ENCODE measurements at regions not wholly inside any gene's neighbourhood (a gene's known extent, or its start where the extent isn't known, plus 50 kb on each side); places are given as distances from the start of the nearest gene placed in this dataset.

- Mint-ChIP-seq H3K9me3 (ENCODE audit: insufficient read depth) (peaks cover 1% of the 10 kb centered on the region), H3K4me3 (no peak overlapping the region), H3K4me1 (no peaks in the 10 kb centered on the region), H3K27me3 (no peaks in the 10 kb centered on the region), H3K27ac (no peak overlapping the region)
- H3K27me3 ChIP-seq (replicated peaks in 1 of 4; ENCODE audit: control extremely low read depth in 1 of 4, control insufficient read depth in 3 of 4, insufficient read depth in 4 of 4, low read length in 3 of 4) = no peaks in the 10 kb centered on the region
- no peak overlapping the region for H3K27ac ChIP-seq (ENCODE audit: low read length in 2 of 2)
- POLR2A ChIA-PET = no interaction called here
- TF ChIP-seq EZH2 (IDR thresholded peaks at IDR 0.05; ENCODE audit: borderline replicate concordance, insufficient read depth, low read depth, low read length, poor library complexity, severe bottlenecking) (no peak), CTCF (IDR thresholded peaks at IDR 0.05) (no peak)
- no peaks in the 10 kb centered on the region for H3K36me3 ChIP-seq (replicated peaks in 1 of 2; ENCODE audit: control extremely low read depth in 1 of 2, control insufficient read depth in 1 of 2, extremely low read depth in 1 of 2, insufficient read depth in 2 of 2, low read length in 1 of 2)
- WGBS (ENCODE audit: insufficient coverage) = no CpG with 5 or more reads among the region's 2 CpGs
- no peaks in the 10 kb centered on the region for H3K9me3 ChIP-seq (ENCODE audit: control extremely low read depth in 1 of 3, control insufficient read depth in 2 of 3, insufficient read depth in 1 of 3, low read length in 2 of 3)
- no peak for DNase-seq
- ATAC-seq (ENCODE audit: low read depth) = no peak
- H3K9ac ChIP-seq (ENCODE audit: low read length) = no peak overlapping the region
- H4K20me1 ChIP-seq (ENCODE audit: control insufficient read depth, insufficient read depth, low read length, poor library complexity, severe bottlenecking) = no peaks in the 10 kb centered on the region
- intact Hi-C loops (cut with micrococcal nuclease) = no loop called here
- no peak overlapping the region for H2AFZ ChIP-seq (ENCODE audit: insufficient read depth, low read depth, low read length, poor library complexity, severe bottlenecking)
- H3K4me3 ChIP-seq (ENCODE audit: control extremely low read depth in 1 of 5, extremely low read depth in 1 of 5, insufficient read depth in 1 of 5, low read depth in 2 of 5, low read length in 4 of 5) = no peak overlapping the region
- no peaks in the 10 kb centered on the region for H3K79me2 ChIP-seq (ENCODE audit: control insufficient read depth, insufficient read depth, low read length)
- CTCF ChIA-PET = no interaction called here
- H3K4me1 ChIP-seq (ENCODE audit: control insufficient read depth in 2 of 2, insufficient read depth in 2 of 2, low read length in 2 of 2) = no peaks in the 10 kb centered on the region
- no peak overlapping the region for H3K4me2 ChIP-seq (replicated peaks; ENCODE audit: low read depth, low read length, poor library complexity, severe bottlenecking)
These were observed 950.3 kb downstream of the SORCS1 start for GRCh38 chr10:106214243-106214642.

GRCh38 chr10:106213493-106213892, 951.0 kb downstream of the SORCS1 start:
- ChIA-PET POLR2A (no interaction called here), CTCF (no interaction called here)
- no peak overlapping the region for H3K4me2 ChIP-seq (replicated peaks; ENCODE audit: low read depth, low read length, poor library complexity, severe bottlenecking)
- no peaks in the 10 kb centered on the region for H3K9me3 ChIP-seq (ENCODE audit: control extremely low read depth in 1 of 3, control insufficient read depth in 2 of 3, insufficient read depth in 1 of 3, low read length in 2 of 3)
- no peak overlapping the region for H3K27ac Mint-ChIP-seq
- ATAC-seq (ENCODE audit: low read depth) (no peak), DNase-seq (no peak)
- no peaks in the 10 kb centered on the region for H3K27me3 Mint-ChIP-seq
- H3K79me2 ChIP-seq (ENCODE audit: control insufficient read depth, insufficient read depth, low read length) = no peaks in the 10 kb centered on the region
- H3K27me3 ChIP-seq (replicated peaks in 1 of 4; ENCODE audit: control extremely low read depth in 1 of 4, control insufficient read depth in 3 of 4, insufficient read depth in 4 of 4, low read length in 3 of 4) = no peaks in the 10 kb centered on the region
- TF ChIP-seq CTCF (IDR thresholded peaks at IDR 0.05) (no peak), EZH2 (IDR thresholded peaks at IDR 0.05; ENCODE audit: borderline replicate concordance, insufficient read depth, low read depth, low read length, poor library complexity, severe bottlenecking) (no peak)
- H3K4me1 Mint-ChIP-seq = no peaks in the 10 kb centered on the region
- no peaks in the 10 kb centered on the region for H3K36me3 ChIP-seq (replicated peaks in 1 of 2; ENCODE audit: control extremely low read depth in 1 of 2, control insufficient read depth in 1 of 2, extremely low read depth in 1 of 2, insufficient read depth in 2 of 2, low read length in 1 of 2)
- no peaks in the 10 kb centered on the region for H4K20me1 ChIP-seq (ENCODE audit: control insufficient read depth, insufficient read depth, low read length, poor library complexity, severe bottlenecking)
- intact Hi-C loops (cut with micrococcal nuclease) = no loop called here
- no peak overlapping the region for H3K4me3 Mint-ChIP-seq
- peaks cover 1% of the 10 kb centered on the region for H3K9me3 Mint-ChIP-seq (ENCODE audit: insufficient read depth)
- H3K9ac ChIP-seq (ENCODE audit: low read length) = no peak overlapping the region
- H3K4me3 ChIP-seq (ENCODE audit: control extremely low read depth in 1 of 5, extremely low read depth in 1 of 5, insufficient read depth in 1 of 5, low read depth in 2 of 5, low read length in 4 of 5) = no peak overlapping the region
- no peaks in the 10 kb centered on the region for H3K4me1 ChIP-seq (ENCODE audit: control insufficient read depth in 2 of 2, insufficient read depth in 2 of 2, low read length in 2 of 2)
- no peak overlapping the region for H3K27ac ChIP-seq (ENCODE audit: low read length in 2 of 2)
- no peak overlapping the region for H2AFZ ChIP-seq (ENCODE audit: insufficient read depth, low read depth, low read length, poor library complexity, severe bottlenecking)
- no CpG with 5 or more reads among the region's 1 CpG for WGBS (ENCODE audit: insufficient coverage)

Data from B cell (primary cell).